Skeletal muscle satellite cell (primary cell): ENCODE measurements at regions not wholly inside any gene's neighbourhood (a gene's known extent, or its start where the extent isn't known, plus 50 kb on each side); places are given as distances from the start of the nearest gene placed in this dataset.
A peak's percentile ranks its signal among the peaks of the same experiment; 100 is the strongest.

ENCODE experiments used
- H3K27me3 ChIP-seq: 2 replicates; pipeline ENCODE4 v1.7.0; 2013; ENCODE audit warnings: low read length; ENCODE audit not compliant: control insufficient read depth, insufficient read depth
- H3K36me3 ChIP-seq: 2 replicates; pipeline ENCODE4 v1.7.0; 2013; ENCODE audit warnings: mild to moderate bottlenecking, control low read depth, low read length; ENCODE audit not compliant: insufficient read depth
- H3K4me1 ChIP-seq: 2 replicates; pipeline ENCODE4 v1.7.0; 2013; ENCODE audit warnings: low read length; ENCODE audit not compliant: control insufficient read depth, insufficient read depth
- H3K4me2 ChIP-seq: 2 replicates; pipeline ENCODE4 v1.7.0; 2013; ENCODE audit warnings: mild to moderate bottlenecking, low read length
- H3K4me3 ChIP-seq: 2 replicates; pipeline ENCODE4 v1.7.0; 2013; ENCODE audit warnings: low read length
- H3K9ac ChIP-seq: 2 replicates; pipeline ENCODE4 v1.7.0; 2013; ENCODE audit warnings: mild to moderate bottlenecking, low read depth, low read length, moderate library complexity
- H3K9me3 ChIP-seq: replicated peaks from 2 replicates; pipeline ENCODE4 v1.7.0; 2013; ENCODE audit warnings: mild to moderate bottlenecking, control low read depth, low read length

GRCh38 chr9:118215549-118215948 lies 511.3 kb downstream of the TLR4 start:
- no peaks in the 10 kb centered on the region for H3K9me3 ChIP-seq
- no peak overlapping the region for H3K4me3 ChIP-seq
- no peaks in the 10 kb centered on the region for H3K4me1 ChIP-seq
- H3K36me3 ChIP-seq: no peaks in the 10 kb centered on the region
- no peak overlapping the region for H3K4me2 ChIP-seq
- H3K27me3 ChIP-seq: no peaks in the 10 kb centered on the region
- no peak overlapping the region for H3K9ac ChIP-seq

- Histone ChIP-seq H3K9ac (no peak overlapping the region), H3K4me1 (no peaks in the 10 kb centered on the region), H3K4me3 (no peak overlapping the region), H3K4me2 (no peak overlapping the region), H3K9me3 (no peaks in the 10 kb centered on the region), H3K27me3 (no peaks in the 10 kb centered on the region), H3K36me3 (no peaks in the 10 kb centered on the region)
Observed at GRCh38 chr9:118222375-118222774, 518.2 kb downstream of the TLR4 start.

GRCh38 chr9:118223111-118223510 lies 518.9 kb downstream of the TLR4 start:
- Histone ChIP-seq H3K4me3 (no peak overlapping the region), H3K4me1 (no peaks in the 10 kb centered on the region), H3K36me3 (no peaks in the 10 kb centered on the region)

GRCh38 chr9:118230329-118230728 lies 526.1 kb downstream of the TLR4 start:
- H3K9me3 ChIP-seq: no peaks in the 10 kb centered on the region
- H3K4me3 ChIP-seq: no peak overlapping the region
- no peaks in the 10 kb centered on the region for H3K4me1 ChIP-seq
- H3K27me3 ChIP-seq: no peaks in the 10 kb centered on the region
- no peak overlapping the region for H3K9ac ChIP-seq
- H3K4me2 ChIP-seq: no peak overlapping the region
- H3K36me3 ChIP-seq: no peaks in the 10 kb centered on the region

More at GRCh38 chr9:118223111-118223510, 518.9 kb downstream of the TLR4 start:
- H3K9ac ChIP-seq: no peak overlapping the region
- H3K4me2 ChIP-seq: no peak overlapping the region
- H3K27me3 ChIP-seq: no peaks in the 10 kb centered on the region
- no peaks in the 10 kb centered on the region for H3K9me3 ChIP-seq

GRCh38 chr9:118236625-118237024 lies 532.4 kb downstream of the TLR4 start:
- Histone ChIP-seq H3K4me3 (no peak overlapping the region), H3K9me3 (no peaks in the 10 kb centered on the region), H3K27me3 (no peaks in the 10 kb centered on the region), H3K36me3 (no peaks in the 10 kb centered on the region), H3K9ac (no peak overlapping the region), H3K4me1 (no peaks in the 10 kb centered on the region), H3K4me2 (no peak overlapping the region)

GRCh38 chr9:118238139-118238538 lies 533.9 kb downstream of the TLR4 start:
- Histone ChIP-seq H3K4me1 (no peaks in the 10 kb centered on the region), H3K4me3 (no peak overlapping the region), H3K9ac (no peak overlapping the region), H3K27me3 (no peaks in the 10 kb centered on the region), H3K36me3 (no peaks in the 10 kb centered on the region), H3K9me3 (no peaks in the 10 kb centered on the region), H3K4me2 (no peak overlapping the region)

- Histone ChIP-seq H3K4me3 (no peak overlapping the region), H3K27me3 (no peaks in the 10 kb centered on the region), H3K36me3 (no peaks in the 10 kb centered on the region), H3K4me2 (no peak overlapping the region), H3K9me3 (no peaks in the 10 kb centered on the region), H3K9ac (no peak overlapping the region), H3K4me1 (no peaks in the 10 kb centered on the region)
Observed at GRCh38 chr9:118252027-118252426, 547.8 kb downstream of the TLR4 start.

- H3K4me3 ChIP-seq: no peak overlapping the region
- no peaks in the 10 kb centered on the region for H3K9me3 ChIP-seq
- H3K4me2 ChIP-seq: no peak overlapping the region
- H3K27me3 ChIP-seq: no peaks in the 10 kb centered on the region
- no peak overlapping the region for H3K9ac ChIP-seq
- H3K36me3 ChIP-seq: no peaks in the 10 kb centered on the region
- no peaks in the 10 kb centered on the region for H3K4me1 ChIP-seq
Observed at GRCh38 chr9:118262191-118262590, 558.0 kb downstream of the TLR4 start.

GRCh38 chr9:118263949-118264348 lies 559.7 kb downstream of the TLR4 start:
- no peaks in the 10 kb centered on the region for H3K36me3 ChIP-seq
- peaks cover 7% of the 10 kb centered on the region for H3K27me3 ChIP-seq
- H3K9me3 ChIP-seq: no peaks in the 10 kb centered on the region
- H3K4me1 ChIP-seq: no peaks in the 10 kb centered on the region
- H3K9ac ChIP-seq: no peak overlapping the region
- H3K4me3 ChIP-seq: no peak overlapping the region
- H3K4me2 ChIP-seq: no peak overlapping the region

- no peak overlapping the region for H3K4me2 ChIP-seq
- no peak overlapping the region for H3K4me3 ChIP-seq
- no peak overlapping the region for H3K9ac ChIP-seq
- peaks cover 9% of the 10 kb centered on the region for H3K4me1 ChIP-seq
- peaks cover 7% of the 10 kb centered on the region for H3K27me3 ChIP-seq
- H3K36me3 ChIP-seq: no peaks in the 10 kb centered on the region
- no peaks in the 10 kb centered on the region for H3K9me3 ChIP-seq
Observed at GRCh38 chr9:118268046-118268445, 563.8 kb downstream of the TLR4 start.

GRCh38 chr9:118269623-118270022 lies 565.4 kb downstream of the TLR4 start:
- Histone ChIP-seq H3K4me3 (no peak overlapping the region), H3K9me3 (no peaks in the 10 kb centered on the region), H3K9ac (no peak overlapping the region), H3K4me2 (no peak overlapping the region), H3K36me3 (no peaks in the 10 kb centered on the region), H3K27me3 (peaks cover 7% of the 10 kb centered on the region), H3K4me1 (peaks cover 9% of the 10 kb centered on the region)

GRCh38 chr9:118271331-118271730 lies 567.1 kb downstream of the TLR4 start:
- Histone ChIP-seq H3K4me1 (peaks cover 9% of the 10 kb centered on the region), H3K36me3 (no peaks in the 10 kb centered on the region), H3K4me2 (peak overlapping the region; percentile 25), H3K27me3 (peaks cover 7% of the 10 kb centered on the region), H3K9me3 (no peaks in the 10 kb centered on the region), H3K4me3 (no peak overlapping the region), H3K9ac (no peak overlapping the region)
